ENCODE measurements at regions not wholly inside any gene's neighbourhood (a gene's known extent, or its start where the extent isn't known, plus 50 kb on each side); places are given as distances from the start of the nearest gene placed in this dataset.

DNA sequence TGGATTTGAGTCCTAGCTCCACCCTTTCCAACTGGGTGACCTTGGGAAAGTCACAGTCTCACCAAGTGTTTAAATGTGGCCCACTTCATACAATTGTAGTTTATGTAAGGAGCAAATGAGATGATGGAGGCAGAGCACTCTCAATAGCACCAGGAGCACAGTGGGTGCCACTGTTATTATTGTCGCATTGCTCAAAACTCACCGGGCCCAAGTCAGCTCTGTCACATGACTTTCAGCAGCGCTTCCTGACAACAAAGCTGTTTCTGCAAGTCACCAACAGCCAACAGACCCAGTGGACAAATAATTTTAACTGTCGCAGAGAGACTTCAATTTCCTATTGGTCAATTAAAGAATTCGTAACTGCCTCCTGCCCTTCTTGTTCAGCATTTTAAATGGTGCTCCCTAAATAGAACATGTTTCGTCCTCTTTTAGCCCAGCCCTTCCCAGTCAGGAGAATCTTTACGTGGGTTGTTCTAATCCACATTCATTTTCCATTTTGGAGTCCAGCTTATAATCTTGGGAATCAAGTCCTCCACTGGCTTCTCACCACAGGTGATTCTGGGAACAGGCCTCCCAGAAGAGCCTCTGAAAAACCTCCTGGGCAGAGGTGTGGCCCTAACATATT lies 415.6 kb upstream of the NPVF start:
- Histone ChIP-seq H3K27ac (ENCODE audit: low read depth) (no peak overlapping the region), H3K4me3 (ENCODE audit: low read depth, low read length) (no peak overlapping the region), H3K36me3 (ENCODE audit: insufficient read depth) (no peaks in the 10 kb centered on the region), H3K4me1 (ENCODE audit: insufficient read depth) (no peaks in the 10 kb centered on the region)
- no peak for DNase-seq (ENCODE audit: extremely low spot score)
- 87% methylated on average over 7 of the region's 7 CpGs for WGBS

DNA sequence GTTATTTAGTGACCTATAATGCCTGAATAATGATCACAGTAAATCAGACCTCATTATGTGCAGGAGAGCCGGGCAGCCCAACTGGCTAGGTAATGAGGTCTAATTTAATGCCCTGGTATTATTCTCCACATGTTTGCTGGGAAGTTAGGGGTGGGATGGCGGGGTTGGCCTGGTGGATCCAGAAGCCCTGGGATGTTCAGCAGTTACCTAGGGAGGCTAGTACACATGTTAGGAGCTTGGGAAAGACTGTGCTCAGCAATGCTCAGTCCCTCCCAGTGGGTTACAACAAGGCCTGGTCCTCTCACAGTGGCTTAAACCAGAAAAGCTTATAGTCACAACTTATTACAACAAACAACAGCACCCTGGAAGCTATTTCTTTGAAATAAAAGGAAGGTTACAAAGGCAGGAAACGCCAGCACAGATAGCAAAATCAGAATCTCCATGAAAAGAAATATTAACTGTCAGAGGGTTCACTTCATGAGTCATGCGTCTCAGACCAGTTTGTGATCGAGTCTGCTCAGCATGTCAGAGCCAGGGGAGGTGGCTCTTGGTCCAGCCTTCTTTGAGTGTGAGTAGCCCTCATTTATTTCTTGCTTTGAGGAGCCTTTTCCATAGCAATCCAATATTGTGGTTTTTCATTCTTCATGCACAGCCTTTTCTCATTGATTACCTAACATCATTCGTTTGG lies 418.6 kb upstream of the NPVF start:
- H3K36me3 ChIP-seq (ENCODE audit: insufficient read depth) = no peaks in the 10 kb centered on the region

DNA sequence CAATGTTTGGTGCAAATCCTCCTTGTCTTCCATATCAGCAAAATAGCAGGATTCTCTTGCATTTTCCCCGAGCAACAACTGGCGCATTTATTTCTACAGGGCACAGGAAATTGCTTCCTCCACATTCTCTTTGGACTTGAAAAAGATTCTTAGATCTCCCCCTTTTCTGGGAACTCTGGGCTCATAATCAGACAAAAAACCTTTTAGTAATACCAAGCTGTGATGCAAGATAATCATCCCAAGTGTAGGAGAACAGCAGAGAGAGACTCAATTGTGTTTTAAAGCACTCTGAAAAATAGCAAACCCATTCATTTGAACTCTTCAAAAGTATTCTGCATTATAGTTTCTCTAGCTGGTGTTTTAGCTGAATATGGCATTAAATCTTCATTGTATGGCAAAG lies 419.6 kb upstream of the NPVF start:
- no peaks in the 10 kb centered on the region for H3K4me1 ChIP-seq (ENCODE audit: insufficient read depth)
- H3K36me3 ChIP-seq (ENCODE audit: insufficient read depth) = no peaks in the 10 kb centered on the region
- no peak overlapping the region for H3K27ac ChIP-seq (ENCODE audit: low read depth)
- DNase-seq (ENCODE audit: extremely low spot score) = no peak
- no peak overlapping the region for H3K4me3 ChIP-seq (ENCODE audit: low read depth, low read length)
- 68% methylated on average over 2 of the region's 2 CpGs for WGBS

More for the DNA sequence above, 418.6 kb upstream of the NPVF start:
- WGBS = 83% methylated on average over 6 of the region's 6 CpGs
- Histone ChIP-seq H3K4me3 (ENCODE audit: low read depth, low read length) (no peak overlapping the region), H3K4me1 (ENCODE audit: insufficient read depth) (no peaks in the 10 kb centered on the region), H3K27ac (ENCODE audit: low read depth) (no peak overlapping the region)
- no peak for DNase-seq (ENCODE audit: extremely low spot score)

DNA sequence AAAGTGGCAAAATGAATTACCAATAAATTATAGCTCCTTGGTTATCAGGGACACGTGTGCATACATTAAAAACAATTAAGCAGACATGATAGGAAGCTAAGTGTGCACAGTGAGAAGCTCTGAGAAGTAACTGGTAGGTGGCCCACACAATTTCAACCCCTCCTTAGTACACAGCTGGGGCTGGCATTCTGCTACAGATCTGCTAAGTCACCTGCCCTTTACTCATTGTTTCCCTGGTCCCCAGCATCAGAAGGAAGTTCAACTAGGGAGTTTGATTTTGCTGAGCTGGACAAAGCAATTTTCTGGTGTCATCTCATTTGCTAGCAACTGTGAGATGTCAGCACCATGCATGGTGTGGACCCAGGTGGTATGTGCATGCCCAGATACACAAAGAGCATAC lies 424.1 kb upstream of the NPVF start:
- H3K27ac ChIP-seq (ENCODE audit: low read depth) = no peak overlapping the region
- DNase-seq (ENCODE audit: extremely low spot score) = no peak
- no peak overlapping the region for H3K4me3 ChIP-seq (ENCODE audit: low read depth, low read length)
- 65% methylated on average over 1 of the region's 1 CpG for WGBS
- no peaks in the 10 kb centered on the region for H3K36me3 ChIP-seq (ENCODE audit: insufficient read depth)
- H3K4me1 ChIP-seq (ENCODE audit: insufficient read depth) = no peaks in the 10 kb centered on the region

DNA sequence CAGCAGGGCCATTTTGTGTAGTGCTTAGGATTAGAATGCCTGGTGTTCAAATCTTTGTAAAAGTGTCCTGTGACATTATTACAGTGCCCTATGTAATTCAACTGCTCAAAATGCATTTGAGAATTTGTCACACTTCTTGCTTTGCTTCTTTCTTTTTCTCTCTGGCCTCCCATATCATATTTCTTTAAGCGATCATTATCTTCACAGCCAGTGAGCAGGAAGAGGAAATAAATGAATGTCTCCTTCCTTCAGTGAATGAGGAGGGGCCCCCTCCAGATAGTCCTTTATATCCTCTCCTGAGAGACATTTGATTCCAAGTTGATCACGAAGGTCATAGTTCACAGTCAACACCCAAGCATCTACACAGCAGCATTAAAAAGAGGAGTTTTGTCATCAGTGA lies 425.1 kb upstream of the NPVF start:
- WGBS = 74% methylated on average over 2 of the region's 2 CpGs

DNA sequence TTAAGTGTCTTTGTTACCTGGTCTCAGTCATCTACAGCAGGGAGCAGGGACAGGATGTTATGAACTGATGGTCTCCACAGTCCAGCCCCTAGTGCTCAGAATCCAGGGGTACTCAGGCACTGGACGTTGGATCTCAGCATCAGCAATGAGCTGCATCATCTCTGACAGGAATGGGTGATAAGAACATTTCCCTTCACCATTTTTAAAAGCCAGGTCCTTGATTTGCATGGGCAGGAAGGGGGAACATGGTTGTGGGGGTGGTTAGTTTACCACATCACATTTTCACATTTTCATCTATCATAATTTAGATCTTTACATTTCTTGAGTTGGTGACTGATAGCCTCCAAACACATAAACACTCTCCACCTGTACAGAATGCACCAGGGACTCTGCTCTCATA lies 427.8 kb upstream of the NPVF start:
- WGBS = 19% methylated on average over 1 of the region's 1 CpG
- DNase-seq (ENCODE audit: extremely low spot score) = no peak
- no peaks in the 10 kb centered on the region for H3K36me3 ChIP-seq (ENCODE audit: insufficient read depth)
- H3K4me3 ChIP-seq (ENCODE audit: low read depth, low read length) = no peak overlapping the region
- H3K4me1 ChIP-seq (ENCODE audit: insufficient read depth) = no peaks in the 10 kb centered on the region
- H3K27ac ChIP-seq (ENCODE audit: low read depth) = no peak overlapping the region

More for the DNA sequence above, 425.1 kb upstream of the NPVF start:
- no peaks in the 10 kb centered on the region for H3K36me3 ChIP-seq (ENCODE audit: insufficient read depth)
- no peak overlapping the region for H3K27ac ChIP-seq (ENCODE audit: low read depth)
- DNase-seq (ENCODE audit: extremely low spot score) = no peak
- no peaks in the 10 kb centered on the region for H3K4me1 ChIP-seq (ENCODE audit: insufficient read depth)
- no peak overlapping the region for H3K4me3 ChIP-seq (ENCODE audit: low read depth, low read length)

DNA sequence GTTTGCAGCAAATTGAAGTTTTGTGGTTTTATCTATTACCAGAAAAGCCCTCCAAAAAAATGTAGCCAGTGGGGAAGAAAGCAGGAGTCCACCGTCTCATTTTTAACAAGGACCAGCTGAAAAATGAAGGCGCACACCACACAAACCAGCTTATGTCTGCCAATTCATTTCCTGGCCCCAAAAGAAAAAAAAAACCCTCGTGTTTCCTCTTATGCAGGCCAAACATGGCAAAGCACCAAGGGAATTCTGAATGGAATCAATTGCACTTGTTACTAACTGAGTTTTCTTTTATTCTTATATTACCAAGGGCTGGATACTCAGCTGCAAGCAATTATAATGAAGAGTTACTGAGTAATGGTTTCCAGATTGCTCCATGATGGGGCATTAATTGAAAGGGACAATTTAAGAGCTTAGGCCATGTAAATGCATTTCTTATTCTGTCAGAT lies 428.3 kb upstream of the NPVF start:
- no peak overlapping the region for H3K27ac ChIP-seq (ENCODE audit: low read depth)
- DNase-seq (ENCODE audit: extremely low spot score) = peak; percentile 28
- H3K4me1 ChIP-seq (ENCODE audit: insufficient read depth) = no peaks in the 10 kb centered on the region
- 16% methylated on average over 3 of the region's 3 CpGs for WGBS
- no peaks in the 10 kb centered on the region for H3K36me3 ChIP-seq (ENCODE audit: insufficient read depth)
- no peak overlapping the region for H3K4me3 ChIP-seq (ENCODE audit: low read depth, low read length)

DNA sequence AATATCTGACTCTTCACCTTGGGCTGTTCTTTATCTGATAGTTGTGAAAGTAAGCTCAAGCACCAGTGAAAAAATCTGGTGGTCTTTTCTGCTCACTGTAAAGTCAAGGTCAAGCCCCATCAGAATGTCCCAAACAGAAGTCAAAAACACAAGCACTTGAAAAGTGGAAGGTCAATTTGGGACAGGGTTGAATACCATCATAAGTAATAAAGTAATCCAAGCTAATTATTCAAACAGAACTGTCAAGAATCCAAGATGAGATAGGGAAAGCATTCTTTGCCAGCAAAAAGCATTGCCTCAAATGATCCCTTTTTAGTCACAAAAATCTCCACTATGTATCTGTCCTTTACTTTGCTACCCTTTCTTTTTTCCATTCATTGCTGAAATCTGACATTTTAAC lies 430.1 kb upstream of the NPVF start:
- no peak for DNase-seq (ENCODE audit: extremely low spot score)
- H3K4me3 ChIP-seq (ENCODE audit: low read depth, low read length) = no peak overlapping the region
- H3K36me3 ChIP-seq (ENCODE audit: insufficient read depth) = no peaks in the 10 kb centered on the region
- H3K4me1 ChIP-seq (ENCODE audit: insufficient read depth) = no peaks in the 10 kb centered on the region
- no peak overlapping the region for H3K27ac ChIP-seq (ENCODE audit: low read depth)

GRCh38 chr7:25659841-25660240 lies 431.6 kb upstream of the NPVF start:
- H3K4me3 ChIP-seq (ENCODE audit: low read depth, low read length) = no peak overlapping the region
- H3K36me3 ChIP-seq (ENCODE audit: insufficient read depth) = no peaks in the 10 kb centered on the region
- no peaks in the 10 kb centered on the region for H3K4me1 ChIP-seq (ENCODE audit: insufficient read depth)
- no peak overlapping the region for H3K27ac ChIP-seq (ENCODE audit: low read depth)
- DNase-seq (ENCODE audit: extremely low spot score) = no peak
- WGBS = 31% methylated on average over 6 of the region's 6 CpGs

DNA sequence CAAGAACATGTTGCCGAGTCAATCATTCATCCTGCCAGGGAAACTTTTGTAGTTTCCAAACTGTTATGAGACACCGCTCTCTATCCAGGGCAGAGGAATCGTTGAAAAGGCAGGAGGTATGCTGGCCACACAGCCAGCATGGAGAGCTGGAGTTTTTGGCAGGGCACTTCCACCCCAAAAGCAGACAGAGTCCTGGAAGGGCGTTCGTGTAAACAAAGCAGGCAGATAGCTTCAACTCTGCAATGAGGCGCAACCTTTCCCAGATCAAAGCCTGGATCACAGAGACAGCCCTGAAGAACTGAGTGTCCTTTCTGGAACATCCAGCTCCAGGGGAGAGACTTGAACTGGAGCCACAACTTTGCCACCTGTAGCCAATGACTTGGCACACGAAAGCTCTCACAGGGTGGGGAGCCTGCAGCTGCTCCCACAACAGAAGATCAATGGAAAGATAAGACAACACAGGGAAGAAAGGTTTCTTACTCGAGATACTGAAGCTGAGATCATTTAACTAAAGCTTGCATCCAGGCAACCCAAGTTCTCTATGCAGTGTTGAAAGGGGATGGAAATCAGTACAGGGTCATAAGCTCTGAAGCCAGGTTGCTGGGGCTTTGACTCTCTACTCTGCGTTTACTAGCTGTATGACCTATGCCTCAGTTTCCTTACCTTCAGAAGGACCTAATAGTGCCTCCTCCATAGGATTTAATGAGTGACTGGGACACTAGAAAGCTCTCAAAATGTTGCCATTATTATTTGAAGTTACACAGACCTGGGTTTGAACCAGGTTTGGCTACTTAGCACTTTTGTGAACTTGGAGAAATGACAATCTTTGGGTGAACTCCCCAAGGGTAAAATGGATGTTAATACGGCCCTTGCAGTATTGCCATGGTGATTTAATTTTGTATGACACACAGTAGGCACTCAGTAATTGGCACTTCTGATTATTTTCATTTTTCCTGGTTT lies 434.8 kb upstream of the NPVF start:
- H3K4me1 ChIP-seq (ENCODE audit: insufficient read depth) = no peaks in the 10 kb centered on the region
- H3K36me3 ChIP-seq (ENCODE audit: insufficient read depth) = no peaks in the 10 kb centered on the region
- 40% methylated on average over 10 of the region's 10 CpGs for WGBS
- no peak overlapping the region for H3K27ac ChIP-seq (ENCODE audit: low read depth)
- H3K4me3 ChIP-seq (ENCODE audit: low read depth, low read length) = no peak overlapping the region
- no peak for DNase-seq (ENCODE audit: extremely low spot score)

- Histone ChIP-seq H3K4me1 (ENCODE audit: insufficient read depth) (no peaks in the 10 kb centered on the region), H3K4me3 (ENCODE audit: low read depth, low read length) (no peak overlapping the region), H3K36me3 (ENCODE audit: insufficient read depth) (no peaks in the 10 kb centered on the region), H3K27ac (ENCODE audit: low read depth) (no peak overlapping the region)
- WGBS = 37% methylated on average over 4 of the region's 4 CpGs
- peak; percentile 28 for DNase-seq (ENCODE audit: extremely low spot score)
Measured at GRCh38 chr7:25663877-25664276, 435.6 kb upstream of the NPVF start.

GRCh38 chr7:25664593-25664992 lies 436.3 kb upstream of the NPVF start:
- Histone ChIP-seq H3K27ac (ENCODE audit: low read depth) (no peak overlapping the region), H3K4me1 (ENCODE audit: insufficient read depth) (no peaks in the 10 kb centered on the region), H3K4me3 (ENCODE audit: low read depth, low read length) (no peak overlapping the region), H3K36me3 (ENCODE audit: insufficient read depth) (no peaks in the 10 kb centered on the region)
- no peak for DNase-seq (ENCODE audit: extremely low spot score)
- WGBS = 63% methylated on average over 2 of the region's 2 CpGs

DNA sequence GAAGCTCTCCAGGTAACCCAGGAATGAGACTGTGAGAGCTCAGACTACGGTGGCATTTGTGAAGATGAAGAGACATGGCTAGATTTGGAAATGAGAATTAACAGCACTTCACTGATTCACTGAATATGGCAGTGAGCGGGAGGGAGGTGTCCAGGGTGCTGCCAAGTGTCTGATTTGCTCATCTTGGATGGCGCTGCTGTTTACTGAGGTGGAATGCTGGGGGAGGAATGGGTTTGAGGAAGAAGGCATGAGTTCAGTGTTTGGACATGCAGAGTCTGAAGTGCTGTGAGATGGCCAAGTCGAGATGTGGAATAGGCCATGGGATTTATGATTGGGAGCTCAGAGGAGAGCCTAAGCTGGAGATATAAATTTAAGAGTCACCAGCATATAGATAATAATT lies 437.1 kb upstream of the NPVF start:
- DNase-seq (ENCODE audit: extremely low spot score) = peak; percentile 39
- Histone ChIP-seq H3K27ac (ENCODE audit: low read depth) (no peak overlapping the region), H3K36me3 (ENCODE audit: insufficient read depth) (no peaks in the 10 kb centered on the region), H3K4me1 (ENCODE audit: insufficient read depth) (peaks cover 2% of the 10 kb centered on the region), H3K4me3 (ENCODE audit: low read depth, low read length) (no peak overlapping the region)
- WGBS = 44% methylated on average over 4 of the region's 4 CpGs

All from urinary bladder (tissue), 3 donors.